ENCODE measurements at regions not wholly inside any gene's neighbourhood (a gene's known extent, or its start where the extent isn't known, plus 50 kb on each side); places are given as distances from the start of the nearest gene placed in this dataset.

DNA sequence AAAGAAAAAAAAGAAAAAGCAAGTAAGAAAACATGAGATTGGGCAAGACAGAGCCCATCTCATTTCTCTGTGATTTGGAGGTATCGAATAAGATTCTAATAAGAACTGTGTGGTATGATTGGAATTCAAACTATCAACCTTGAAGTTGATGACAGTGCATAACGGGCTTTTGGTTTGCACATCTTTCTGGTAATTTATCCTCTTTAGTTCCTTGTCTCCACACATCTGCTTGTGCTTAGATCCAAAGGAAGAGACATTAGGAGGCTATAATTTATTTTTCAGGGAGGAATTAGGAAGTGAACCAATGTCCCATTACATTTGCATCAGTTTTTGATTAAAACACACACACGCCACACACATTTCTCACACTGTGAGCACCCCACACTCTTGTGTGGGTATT lies 149.9 kb downstream of the ARSF start:
- Mint-ChIP-seq H3K36me3 (ENCODE audit: low read depth) (no peaks in the 10 kb centered on the region), H3K4me1 (ENCODE audit: low read depth) (peaks cover 31% of the 10 kb centered on the region), H3K27me3 (ENCODE audit: insufficient read depth) (no peaks in the 10 kb centered on the region), H3K9me3 (no peaks in the 10 kb centered on the region; the same call in 1 of the 2 replicates), H3K27ac (peak overlapping the region; percentile 15; the same call in 1 of the 2 replicates), H3K4me3 (peak overlapping the region; percentile 68)
- TF ChIP-seq, protein P1, sequence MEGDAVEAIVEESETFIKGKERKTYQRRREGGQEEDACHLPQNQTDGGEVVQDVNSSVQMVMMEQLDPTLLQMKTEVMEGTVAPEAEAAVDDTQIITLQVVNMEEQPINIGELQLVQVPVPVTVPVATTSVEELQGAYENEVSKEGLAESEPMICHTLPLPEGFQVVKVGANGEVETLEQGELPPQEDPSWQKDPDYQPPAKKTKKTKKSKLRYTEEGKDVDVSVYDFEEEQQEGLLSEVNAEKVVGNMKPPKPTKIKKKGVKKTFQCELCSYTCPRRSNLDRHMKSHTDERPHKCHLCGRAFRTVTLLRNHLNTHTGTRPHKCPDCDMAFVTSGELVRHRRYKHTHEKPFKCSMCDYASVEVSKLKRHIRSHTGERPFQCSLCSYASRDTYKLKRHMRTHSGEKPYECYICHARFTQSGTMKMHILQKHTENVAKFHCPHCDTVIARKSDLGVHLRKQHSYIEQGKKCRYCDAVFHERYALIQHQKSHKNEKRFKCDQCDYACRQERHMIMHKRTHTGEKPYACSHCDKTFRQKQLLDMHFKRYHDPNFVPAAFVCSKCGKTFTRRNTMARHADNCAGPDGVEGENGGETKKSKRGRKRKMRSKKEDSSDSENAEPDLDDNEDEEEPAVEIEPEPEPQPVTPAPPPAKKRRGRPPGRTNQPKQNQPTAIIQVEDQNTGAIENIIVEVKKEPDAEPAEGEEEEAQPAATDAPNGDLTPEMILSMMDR (IDR thresholded peaks at IDR 0.05): no peak
- no peak for DNase-seq

DNA sequence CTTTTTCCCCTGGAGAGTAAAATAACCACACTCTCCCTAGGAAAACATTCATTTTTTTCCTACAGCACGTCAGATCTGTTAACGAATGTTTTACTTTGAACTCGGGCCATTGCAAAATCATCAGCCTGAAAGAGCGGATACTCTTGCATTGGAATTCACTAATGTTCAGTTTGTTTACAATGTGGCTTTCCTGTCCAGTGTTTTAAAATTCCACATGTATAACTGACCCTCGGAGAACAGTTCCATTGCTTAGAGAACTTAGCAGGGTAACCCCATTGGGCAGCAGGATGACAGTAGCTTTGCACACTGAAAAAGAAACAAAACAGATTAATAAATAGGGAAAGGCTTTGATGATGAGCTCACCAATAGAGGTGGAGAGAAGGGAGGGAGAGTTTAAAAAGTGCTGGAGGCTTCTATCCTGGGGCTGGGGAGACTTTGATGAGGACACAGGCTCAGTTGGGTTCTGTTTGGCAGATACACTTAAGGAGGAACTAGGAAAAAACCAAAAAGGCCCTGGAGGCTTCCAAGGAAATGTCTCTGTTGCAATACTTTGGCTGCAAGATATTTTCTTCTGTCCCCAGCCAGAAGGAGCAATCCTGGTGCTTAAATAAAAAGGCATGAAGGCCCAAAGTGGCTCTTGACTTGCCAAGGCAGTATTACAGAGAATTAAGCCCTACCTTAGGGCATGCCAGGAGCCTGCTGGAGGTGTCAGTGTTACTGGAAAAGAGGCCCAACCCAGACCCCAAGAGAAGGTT lies 143.1 kb downstream of the ARSF start:
- no peaks in the 10 kb centered on the region for H3K27me3 Mint-ChIP-seq (ENCODE audit: insufficient read depth)
- H3K36me3 Mint-ChIP-seq (ENCODE audit: low read depth): no peaks in the 10 kb centered on the region
- DNase-seq: peak; percentile 87
- no peaks in the 10 kb centered on the region for H3K9me3 Mint-ChIP-seq
- peak overlapping the region; percentile 71 for H3K4me3 Mint-ChIP-seq
- peak overlapping the region; percentile 95 for H3K27ac Mint-ChIP-seq
- peaks cover 36% of the 10 kb centered on the region for H3K4me1 Mint-ChIP-seq (ENCODE audit: low read depth)
- TF ChIP-seq, protein P1 (IDR thresholded peaks at IDR 0.05): no peak

DNA sequence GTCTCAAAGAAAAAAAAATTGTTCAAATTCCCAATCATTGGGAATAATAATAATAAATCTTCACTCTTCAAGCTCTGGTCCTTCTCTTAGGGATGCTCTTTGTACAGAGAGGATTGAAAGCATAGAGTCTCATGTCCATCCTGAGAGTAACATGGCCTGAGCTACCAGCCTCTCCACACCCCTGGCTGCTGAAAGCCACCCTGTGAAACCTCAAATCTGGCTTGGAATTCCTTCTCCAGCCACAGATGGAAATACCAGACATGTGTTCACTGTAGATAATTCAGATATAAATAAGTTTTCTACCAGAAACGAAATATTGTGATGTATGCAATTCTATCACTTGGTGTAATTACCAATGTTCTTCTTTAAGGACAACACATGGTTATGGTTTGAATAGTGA lies 140.6 kb downstream of the ARSF start:
- Mint-ChIP-seq H3K4me3 (no peak overlapping the region), H3K4me1 (ENCODE audit: low read depth) (peaks cover 55% of the 10 kb centered on the region), H3K36me3 (ENCODE audit: low read depth) (no peaks in the 10 kb centered on the region), H3K27ac (no peak overlapping the region), H3K27me3 (ENCODE audit: insufficient read depth) (no peaks in the 10 kb centered on the region), H3K9me3 (no peaks in the 10 kb centered on the region)
- TF ChIP-seq, protein P1 (IDR thresholded peaks at IDR 0.05): no peak
- no peak for DNase-seq

DNA sequence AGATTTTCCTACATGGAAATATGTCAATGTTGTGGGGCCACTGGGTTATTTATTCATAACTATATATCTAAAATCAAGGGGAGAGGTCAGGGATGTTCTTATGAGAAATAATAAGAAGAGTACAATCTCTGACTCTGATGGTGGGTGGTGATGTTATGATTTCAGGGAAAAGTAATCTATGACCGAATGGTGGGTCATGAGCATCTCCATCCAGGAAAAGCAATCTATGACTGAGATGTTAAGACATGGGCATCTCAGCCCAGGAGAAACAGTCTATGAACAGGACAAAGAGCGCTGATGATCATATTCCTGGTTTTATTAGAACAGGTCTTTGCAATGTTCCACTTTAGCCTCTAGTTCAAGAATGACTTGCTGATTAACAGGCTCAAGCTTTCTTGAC lies 137.1 kb downstream of the ARSF start:
- no peaks in the 10 kb centered on the region for H3K36me3 Mint-ChIP-seq (ENCODE audit: low read depth)
- no peaks in the 10 kb centered on the region for H3K27me3 Mint-ChIP-seq (ENCODE audit: insufficient read depth)
- peak overlapping the region; percentile 64 for H3K27ac Mint-ChIP-seq
- DNase-seq: no peak
- peak overlapping the region; percentile 67 for H3K4me3 Mint-ChIP-seq
- TF ChIP-seq, protein P1 (IDR thresholded peaks at IDR 0.05): no peak
- no peaks in the 10 kb centered on the region for H3K9me3 Mint-ChIP-seq
- H3K4me1 Mint-ChIP-seq (ENCODE audit: low read depth): peaks cover 45% of the 10 kb centered on the region

DNA sequence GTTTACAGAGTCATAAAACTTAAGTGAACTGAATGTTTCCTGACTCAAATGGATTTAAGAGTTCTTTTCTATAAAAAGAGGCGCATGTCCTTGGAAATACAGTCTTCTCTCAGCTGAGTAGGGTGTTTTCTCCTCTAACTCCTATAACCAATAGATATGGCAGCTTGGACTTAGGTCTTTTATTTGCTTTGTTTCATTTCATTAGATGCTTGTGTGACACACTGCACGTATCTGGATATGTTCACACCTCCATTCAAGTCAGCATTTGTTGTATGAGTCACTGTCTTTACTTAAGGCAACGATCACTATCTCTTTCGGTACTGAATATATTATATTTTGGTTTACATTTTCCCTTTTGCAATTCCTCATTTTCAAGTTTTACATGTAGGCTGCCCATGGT lies 136.6 kb downstream of the ARSF start:
- Mint-ChIP-seq H3K27me3 (ENCODE audit: insufficient read depth) (no peaks in the 10 kb centered on the region), H3K36me3 (ENCODE audit: low read depth) (no peaks in the 10 kb centered on the region), H3K9me3 (no peaks in the 10 kb centered on the region), H3K4me3 (peak overlapping the region; percentile 67), H3K4me1 (ENCODE audit: low read depth) (peaks cover 42% of the 10 kb centered on the region), H3K27ac (peak overlapping the region; percentile 64)
- TF ChIP-seq, protein P1 (IDR thresholded peaks at IDR 0.05): no peak
- peak; percentile 29 for DNase-seq

Measured in HFFc6 (cell line).